ENCODE measurements at regions not wholly inside any gene's neighbourhood (a gene's known extent, or its start where the extent isn't known, plus 50 kb on each side); places are given as distances from the start of the nearest gene placed in this dataset.

DNA sequence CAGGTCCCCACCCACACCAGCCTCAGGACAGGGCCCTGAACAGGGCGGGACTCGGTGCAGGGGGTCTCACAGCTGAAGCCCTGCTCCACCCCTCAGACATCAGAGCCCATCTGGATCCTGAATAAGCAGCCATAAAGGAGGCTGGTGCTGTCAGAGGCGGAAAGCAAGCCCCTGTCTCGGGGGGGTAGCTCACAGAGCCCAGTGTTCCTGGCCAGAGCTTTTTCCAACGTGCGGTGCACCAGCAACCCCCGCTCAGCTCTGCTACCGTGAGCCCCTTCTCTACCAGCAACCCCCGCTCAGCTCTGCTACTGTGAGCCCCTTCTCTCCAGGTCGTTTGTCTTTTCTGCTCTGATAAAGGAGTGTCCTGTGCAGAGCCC, 136.5 kb upstream of the SFSWAP start:
- TF ChIP-seq POLR2A (IDR thresholded peaks at IDR 0.05; ENCODE audit: low read length) (no peak), GATA1 (IDR thresholded peaks at IDR 0.05; ENCODE audit: low read depth, low read length) (no peak)
